ENCODE measurements at regions not wholly inside any gene's neighbourhood (a gene's known extent, or its start where the extent isn't known, plus 50 kb on each side); places are given as distances from the start of the nearest gene placed in this dataset.

DNA sequence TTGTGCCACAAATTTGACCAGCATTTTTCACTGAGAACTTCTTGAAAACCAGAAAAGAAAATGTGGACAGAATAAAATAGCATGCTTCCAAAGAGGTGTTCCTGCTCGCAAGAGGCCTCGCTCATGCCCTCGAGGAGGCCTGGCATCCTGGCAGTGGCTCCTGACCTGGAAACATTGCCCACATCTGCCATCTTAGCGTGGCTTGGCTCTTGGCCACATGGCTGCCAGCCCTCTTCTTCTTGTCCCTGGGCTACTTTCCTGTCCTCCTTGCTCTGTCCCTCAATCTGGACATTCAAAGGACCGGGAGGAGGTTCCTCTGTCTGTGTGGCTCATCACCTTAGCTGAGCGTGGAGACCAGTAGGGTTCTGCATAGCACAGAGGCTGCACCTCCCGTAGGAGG lies 131.6 kb upstream of the TMEM72 start:
- TF ChIP-seq POLR2A (IDR thresholded peaks at IDR 0.05) (no peak), CTCF (IDR thresholded peaks at IDR 0.05) (no peak)
- 82 to 93% methylated on average over 7 of the region's 7 CpGs for WGBS, 2 donors
- intact Hi-C loops (cut with DNase I), result no loop called here
- H3K36me3 ChIP-seq, result no peaks in the 10 kb centered on the region
- H3K4me3 ChIP-seq (replicated peaks in 1 of 3), result no peak overlapping the region
- no peaks in the 10 kb centered on the region for H3K27me3 ChIP-seq
- H3K4me1 ChIP-seq, result no peaks in the 10 kb centered on the region
- no peak overlapping the region for H3K27ac ChIP-seq
- DNase-seq, result no peak
- H3K9me3 ChIP-seq, result no peaks in the 10 kb centered on the region

GRCh38 chr10:44780426-44780825 lies 130.7 kb upstream of the TMEM72 start:
- Histone ChIP-seq H3K36me3 (no peaks in the 10 kb centered on the region), H3K27me3 (no peaks in the 10 kb centered on the region), H3K4me3 (replicated peaks in 1 of 3) (no peak overlapping the region), H3K4me1 (no peaks in the 10 kb centered on the region), H3K27ac (no peak overlapping the region), H3K9me3 (no peaks in the 10 kb centered on the region)
- DNase-seq, result no peak
- TF ChIP-seq POLR2A (IDR thresholded peaks at IDR 0.05) (no peak), CTCF (IDR thresholded peaks at IDR 0.05) (no peak)
- 55 to 69% methylated on average over 2 of the region's 2 CpGs for WGBS, 2 donors
- intact Hi-C loops (cut with DNase I), result no loop called here

GRCh38 chr10:44781131-44781530 lies 130.0 kb upstream of the TMEM72 start:
- intact Hi-C loops (cut with DNase I), result no loop called here
- no peaks in the 10 kb centered on the region for H3K36me3 ChIP-seq
- H3K4me3 ChIP-seq (replicated peaks in 1 of 3), result no peak overlapping the region
- H3K4me1 ChIP-seq, result no peaks in the 10 kb centered on the region
- no peak overlapping the region for H3K27ac ChIP-seq
- no peak for DNase-seq
- no peaks in the 10 kb centered on the region for H3K9me3 ChIP-seq
- TF ChIP-seq CTCF (IDR thresholded peaks at IDR 0.05) (no peak), POLR2A (IDR thresholded peaks at IDR 0.05) (no peak)
- H3K27me3 ChIP-seq, result no peaks in the 10 kb centered on the region

GRCh38 chr10:44786286-44786850 lies 124.8 kb upstream of the TMEM72 start:
- TF ChIP-seq CTCF (IDR thresholded peaks at IDR 0.05) (no peak), POLR2A (IDR thresholded peaks at IDR 0.05) (no peak)
- WGBS, 2 donors, result 74 to 78% methylated on average over 7 of the region's 7 CpGs
- H3K4me1 ChIP-seq, result no peaks in the 10 kb centered on the region
- H3K4me3 ChIP-seq (replicated peaks in 1 of 3), result no peak overlapping the region
- DNase-seq, result no peak
- no peaks in the 10 kb centered on the region for H3K27me3 ChIP-seq
- no peaks in the 10 kb centered on the region for H3K9me3 ChIP-seq
- intact Hi-C loops (cut with DNase I), result no loop called here
- no peaks in the 10 kb centered on the region for H3K36me3 ChIP-seq
- H3K27ac ChIP-seq, result no peak overlapping the region

DNA sequence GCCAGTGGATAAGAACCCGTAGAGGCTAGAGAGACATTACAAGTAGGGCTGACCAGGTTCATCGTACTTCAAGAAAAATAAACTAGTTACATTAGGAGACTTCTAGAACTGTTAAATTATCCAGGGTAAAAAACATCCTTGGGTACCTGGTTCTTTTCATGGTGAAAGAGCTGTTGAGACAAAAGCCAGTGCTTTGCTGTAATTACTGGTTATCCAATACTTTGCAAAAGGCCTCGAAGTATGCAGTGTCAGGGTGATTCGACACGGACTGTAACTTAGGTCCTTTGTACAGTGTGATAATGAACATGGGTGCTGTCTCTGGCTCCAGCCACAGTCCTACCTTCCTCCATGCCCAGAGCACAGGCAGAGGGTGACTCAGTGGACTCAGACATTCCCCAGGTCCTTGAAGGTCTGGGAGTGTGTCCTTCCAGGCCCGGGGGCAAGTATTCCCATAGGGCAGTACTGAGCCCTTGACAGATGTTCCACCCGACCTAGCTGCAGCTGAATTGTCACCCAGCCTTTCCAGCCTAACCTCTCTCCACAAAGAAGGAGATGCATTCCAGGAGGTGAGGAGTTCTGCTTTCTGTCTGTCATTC lies 123.6 kb upstream of the TMEM72 start:
- Histone ChIP-seq H3K27me3 (no peaks in the 10 kb centered on the region), H3K4me3 (replicated peaks in 1 of 3) (no peak overlapping the region), H3K27ac (no peak overlapping the region), H3K4me1 (no peaks in the 10 kb centered on the region), H3K36me3 (no peaks in the 10 kb centered on the region), H3K9me3 (no peaks in the 10 kb centered on the region)
- 93 to 95% methylated on average over 7 of the region's 7 CpGs for WGBS, 2 donors
- no peak for DNase-seq
- intact Hi-C loops (cut with DNase I), result no loop called here
- TF ChIP-seq CTCF (IDR thresholded peaks at IDR 0.05) (no peak), POLR2A (IDR thresholded peaks at IDR 0.05) (no peak)

Measured in thyroid gland (tissue), 4 donors.